BLaER1 treated with 17β-estradiol and CSF1 and Interleukin-3, amounts not matched to agents 10 nM and 100 nM (cell line): ENCODE measurements at regions not wholly inside any gene's neighbourhood (a gene's known extent, or its start where the extent isn't known, plus 50 kb on each side); places are given as distances from the start of the nearest gene placed in this dataset.

Experiments used
- H3K27ac ChIP-seq, 11 experiments: shearing (Covaris generic); formaldehyde crosslinking; 2 replicates each; pipeline ENCODE4 v1.8.1; 2022
- H3K27me3 ChIP-seq, 11 experiments: shearing (Covaris generic); formaldehyde crosslinking; 2 replicates each; pipeline ENCODE4 v1.8.1; 2022
- H3K36me3 ChIP-seq, 11 experiments: shearing (Covaris generic); formaldehyde crosslinking; 2 replicates each; pipeline ENCODE4 v1.8.1; 2022
- H3K4me1 ChIP-seq, 10 experiments: shearing (Covaris generic); formaldehyde crosslinking; 2 replicates each; pipeline ENCODE4 v1.8.1; 2022
- H3K4me2 ChIP-seq, 11 experiments: shearing (Covaris generic); formaldehyde crosslinking; 2 replicates each; pipeline ENCODE4 v1.8.1; 2022
- H3K4me3 ChIP-seq, 10 experiments: shearing (Covaris generic); formaldehyde crosslinking; 2 replicates each; pipeline ENCODE4 v1.8.1; 2022
- H3K9ac ChIP-seq, 11 experiments: shearing (Covaris generic); formaldehyde crosslinking; 2 replicates each; pipeline ENCODE4 v1.8.1; 2022
- H3K9me3 ChIP-seq, 11 experiments: shearing (Covaris generic); formaldehyde crosslinking; replicated peaks in 1 of 11; 2 replicates each; pipeline ENCODE4 v1.8.1; 2022
- H4K20me1 ChIP-seq, 11 experiments: shearing (Covaris generic); formaldehyde crosslinking; 2 replicates each; pipeline ENCODE4 v1.8.1; 2022
- Cebpa-rat ChIP-seq, 11 experiments: shearing (Covaris generic); IDR thresholded peaks; 2 replicates each; pipeline ENCODE4 v1.8.1; 2022

DNA sequence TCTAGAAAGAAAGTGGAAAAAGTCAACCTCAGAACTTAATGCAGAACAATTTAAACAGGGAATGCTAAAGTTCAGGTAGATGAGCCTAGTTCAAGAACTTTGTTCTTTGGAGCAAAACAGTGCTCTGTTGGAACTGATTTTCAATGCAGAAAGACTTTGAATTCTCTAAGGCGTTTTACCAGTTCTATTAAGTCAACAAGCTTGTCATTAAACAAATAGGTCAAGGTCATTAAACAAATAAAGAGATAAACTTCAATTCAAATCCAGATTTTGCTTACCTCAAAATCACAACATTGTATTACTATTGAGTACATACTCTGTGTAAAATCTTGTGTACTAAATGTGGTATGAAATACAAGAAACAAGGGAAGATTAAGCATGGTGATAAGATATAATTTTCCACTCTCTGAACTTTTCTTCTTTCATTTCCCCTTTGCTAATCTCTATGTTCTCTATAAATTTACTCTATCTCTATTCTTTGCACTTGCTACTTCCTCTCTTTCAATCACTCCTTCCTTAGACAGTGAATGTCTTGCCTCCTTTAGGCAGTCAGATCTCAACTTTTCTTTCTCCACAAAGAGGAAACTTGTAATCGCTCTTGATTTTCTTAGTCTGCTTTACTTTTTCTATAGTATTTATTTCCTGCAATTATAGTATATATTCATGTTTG lies 160.8 kb upstream of the KHDRBS2 start:
- Histone ChIP-seq H3K9ac (no peak overlapping the region), H3K4me2 (no peak overlapping the region), H3K9me3 (no peaks in the 10 kb centered on the region), H3K4me1 (peaks cover 0 to 6% (median 0%) of the 10 kb centered on the region in 10 experiments; a peak in 3 of 20 replicates), H3K4me3 (no peak overlapping the region), H3K36me3 (no peaks in the 10 kb centered on the region), H3K27me3 (no peaks in the 10 kb centered on the region), H3K27ac (no peak overlapping the region), H4K20me1 (no peaks in the 10 kb centered on the region)
- no peak for TF ChIP-seq Cebpa-rat (IDR thresholded peaks at IDR 0.05)

DNA sequence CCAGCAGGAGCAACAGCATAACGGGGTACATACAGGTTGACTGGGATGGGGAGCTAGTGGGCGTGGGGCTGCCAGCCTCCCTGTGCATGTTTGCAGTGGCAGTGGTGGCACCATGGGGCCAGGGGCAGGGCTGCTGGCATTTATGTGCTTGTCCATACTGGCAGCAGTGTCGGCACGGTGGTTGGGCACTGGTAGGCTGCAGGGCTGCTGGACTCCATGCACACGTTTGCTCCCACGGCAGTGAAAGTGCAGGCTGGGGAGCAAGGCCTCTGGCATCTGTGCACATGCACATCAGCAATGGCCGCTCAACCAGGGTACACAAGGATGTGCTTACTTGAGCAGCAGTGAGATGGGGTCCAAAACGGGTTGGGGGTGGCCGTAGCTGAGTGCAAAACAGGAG lies 159.5 kb upstream of the KHDRBS2 start:
- Histone ChIP-seq H3K27ac (no peak overlapping the region), H3K4me3 (no peak overlapping the region), H3K4me2 (no peak overlapping the region), H4K20me1 (no peaks in the 10 kb centered on the region), H3K36me3 (no peaks in the 10 kb centered on the region), H3K4me1 (peaks cover 0 to 6% (median 0%) of the 10 kb centered on the region in 10 experiments; a peak in 3 of 20 replicates), H3K27me3 (no peaks in the 10 kb centered on the region), H3K9ac (no peak overlapping the region), H3K9me3 (no peaks in the 10 kb centered on the region)
- TF ChIP-seq Cebpa-rat (IDR thresholded peaks at IDR 0.05) = no peak

DNA sequence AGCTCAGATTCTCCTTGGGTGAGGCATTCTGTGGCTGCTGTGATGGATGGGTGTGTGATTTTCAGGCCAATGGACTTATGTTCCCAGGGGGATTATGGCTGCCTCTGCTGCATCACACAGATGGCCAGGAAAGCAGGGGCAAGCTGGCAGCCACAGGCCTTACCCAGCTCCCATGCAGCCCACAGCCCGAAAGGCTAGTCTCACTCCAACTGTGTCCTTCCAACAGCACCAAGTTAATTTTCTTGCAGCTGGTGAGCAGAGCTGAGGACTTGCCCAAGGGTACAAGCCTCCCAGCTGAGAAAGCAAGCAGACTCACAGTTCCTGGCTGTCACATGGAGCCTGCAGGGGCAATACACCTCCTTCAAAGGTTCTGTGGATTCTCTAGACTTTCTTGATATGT lies 155.2 kb upstream of the KHDRBS2 start:
- Histone ChIP-seq H3K4me2 (no peak overlapping the region), H3K4me1 (no peaks in the 10 kb centered on the region)

DNA sequence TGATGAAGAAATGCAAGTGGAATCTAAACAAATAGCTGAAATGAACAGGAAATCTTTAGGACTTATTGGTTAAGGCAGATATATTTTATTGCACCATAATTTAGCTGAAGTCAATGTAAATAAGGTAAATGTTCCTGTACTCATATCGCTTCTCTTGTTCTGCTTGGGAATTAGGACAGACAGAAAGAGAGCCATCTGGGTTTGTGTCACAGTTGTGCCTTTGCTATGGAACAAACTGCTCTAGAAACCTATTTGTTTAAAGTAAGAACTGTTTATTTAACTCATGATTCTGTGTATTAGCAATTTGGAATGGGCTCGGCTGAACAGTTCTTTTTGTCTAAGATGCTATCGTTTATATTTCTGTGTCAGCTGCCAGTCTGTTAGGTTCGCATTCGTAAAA lies 143.8 kb upstream of the KHDRBS2 start:
- Histone ChIP-seq H3K27me3 (no peaks in the 10 kb centered on the region), H3K9me3 (no peaks in the 10 kb centered on the region), H3K4me2 (no peak overlapping the region), H3K27ac (no peak overlapping the region), H3K9ac (no peak overlapping the region), H4K20me1 (no peaks in the 10 kb centered on the region), H3K4me3 (no peak overlapping the region), H3K36me3 (no peaks in the 10 kb centered on the region), H3K4me1 (no peaks in the 10 kb centered on the region)
- TF ChIP-seq Cebpa-rat (IDR thresholded peaks at IDR 0.05) = no peak

More for the DNA sequence above, 155.2 kb upstream of the KHDRBS2 start:
- TF ChIP-seq Cebpa-rat (IDR thresholded peaks at IDR 0.05) = no peak
- Histone ChIP-seq H3K9me3 (peaks cover 13 to 32% (median 20%) of the 10 kb centered on the region in 11 experiments; a peak in 21 of 22 replicates), H3K36me3 (no peaks in the 10 kb centered on the region), H3K4me3 (no peak overlapping the region), H3K27ac (no peak overlapping the region), H4K20me1 (no peaks in the 10 kb centered on the region), H3K9ac (no peak overlapping the region), H3K27me3 (no peaks in the 10 kb centered on the region)

DNA sequence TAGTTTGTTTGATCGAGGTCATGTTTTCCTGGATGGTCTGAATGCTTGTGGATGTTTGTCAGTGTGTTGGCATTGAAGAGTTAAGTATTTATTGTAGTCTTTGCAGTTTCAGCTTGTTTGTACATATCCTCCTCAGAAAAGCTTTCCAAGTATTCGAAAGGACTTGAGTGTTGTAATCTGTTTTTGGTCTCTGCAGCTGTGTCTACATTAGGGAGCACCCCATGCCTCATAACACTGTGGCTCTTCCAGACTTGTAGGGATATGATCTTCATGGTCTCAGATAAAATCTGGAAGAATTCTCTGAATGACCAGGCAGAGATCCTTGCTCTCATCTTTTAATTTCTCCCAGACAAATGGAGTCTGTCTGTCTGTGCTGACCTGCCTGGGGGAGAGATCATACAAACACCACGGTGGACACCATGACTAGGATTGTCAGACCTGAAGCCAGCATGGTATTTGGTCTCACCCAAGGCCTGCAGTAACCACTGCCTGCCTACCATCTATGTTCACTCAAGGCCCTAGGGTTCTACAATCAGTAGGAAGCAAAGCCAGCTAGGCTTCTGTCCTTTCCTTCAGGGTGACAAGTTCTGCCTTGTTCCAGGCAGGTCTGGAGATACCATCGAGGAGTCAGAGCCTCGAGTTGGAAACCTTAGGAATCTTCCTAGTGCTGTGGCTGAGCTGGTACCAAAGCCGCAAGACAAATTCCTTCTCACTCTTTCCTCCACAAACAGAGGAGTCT lies 114.7 kb upstream of the KHDRBS2 start:
- Histone ChIP-seq H3K9me3 (no peaks in the 10 kb centered on the region), H3K36me3 (no peaks in the 10 kb centered on the region), H3K4me2 (no peak overlapping the region), H3K4me3 (no peak overlapping the region), H3K27ac (no peak overlapping the region), H3K9ac (no peak overlapping the region), H3K27me3 (no peaks in the 10 kb centered on the region), H4K20me1 (no peaks in the 10 kb centered on the region), H3K4me1 (no peaks in the 10 kb centered on the region)
- TF ChIP-seq Cebpa-rat (IDR thresholded peaks at IDR 0.05) = no peak

DNA sequence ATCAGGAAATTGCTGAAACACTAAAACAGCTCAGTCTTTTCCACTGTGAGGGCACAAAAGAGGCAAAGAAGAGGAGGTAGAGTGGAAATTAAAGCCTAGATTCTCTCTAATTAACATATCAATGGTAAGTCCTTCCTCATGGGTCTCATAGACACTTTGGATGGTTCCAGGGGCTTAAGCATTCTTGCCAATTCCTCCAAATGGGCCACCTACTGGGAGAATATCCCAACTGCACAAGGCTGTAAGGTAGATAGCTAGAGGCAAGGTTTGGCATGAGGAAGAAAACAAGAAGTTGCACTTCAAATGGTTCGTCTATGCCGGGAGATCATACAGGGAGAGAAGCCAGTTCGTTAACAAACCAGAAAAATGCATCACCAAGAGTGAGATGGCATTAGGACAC lies 107.6 kb upstream of the KHDRBS2 start:
- no peaks in the 10 kb centered on the region for H3K27me3 ChIP-seq
- H3K9me3 ChIP-seq = no peaks in the 10 kb centered on the region
- H3K36me3 ChIP-seq = no peaks in the 10 kb centered on the region
- H3K27ac ChIP-seq = no peak overlapping the region
- no peak overlapping the region for H3K4me3 ChIP-seq
- H3K4me1 ChIP-seq = peaks cover 0 to 9% (median 0%) of the 10 kb centered on the region in 10 experiments; a peak in 2 of 20 replicates
- no peak overlapping the region for H3K4me2 ChIP-seq
- no peak for TF ChIP-seq Cebpa-rat (IDR thresholded peaks at IDR 0.05)
- no peak overlapping the region for H3K9ac ChIP-seq
- H4K20me1 ChIP-seq = no peaks in the 10 kb centered on the region

DNA sequence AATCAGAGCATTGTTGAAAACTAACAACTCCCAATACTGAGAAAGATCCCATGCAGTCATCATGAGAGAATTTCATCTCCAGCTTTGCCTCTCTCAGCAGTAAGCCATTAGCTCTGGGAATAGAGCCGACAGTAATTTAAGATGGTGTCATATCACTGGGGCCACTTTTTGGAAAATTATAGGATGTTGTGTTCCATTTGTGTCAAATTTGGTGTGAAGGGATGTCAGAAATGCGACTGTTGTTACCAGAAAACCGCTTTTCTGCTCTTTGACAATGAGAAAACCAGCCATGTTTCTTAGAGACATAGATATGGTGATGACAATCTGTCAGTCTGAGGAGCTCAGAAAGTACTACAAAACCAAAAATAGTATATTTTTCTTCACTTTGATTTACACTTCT lies 106.3 kb upstream of the KHDRBS2 start:
- H3K27me3 ChIP-seq = no peaks in the 10 kb centered on the region
- no peak overlapping the region for H3K4me3 ChIP-seq
- TF ChIP-seq Cebpa-rat (IDR thresholded peaks at IDR 0.05) = no peak
- H3K4me1 ChIP-seq = peaks cover 0 to 9% (median 0%) of the 10 kb centered on the region in 10 experiments; a peak in 2 of 20 replicates
- H3K4me2 ChIP-seq = no peak overlapping the region
- H3K36me3 ChIP-seq = no peaks in the 10 kb centered on the region
- H3K9ac ChIP-seq = no peak overlapping the region
- H3K9me3 ChIP-seq = no peaks in the 10 kb centered on the region
- H3K27ac ChIP-seq = no peak overlapping the region
- H4K20me1 ChIP-seq = no peaks in the 10 kb centered on the region

DNA sequence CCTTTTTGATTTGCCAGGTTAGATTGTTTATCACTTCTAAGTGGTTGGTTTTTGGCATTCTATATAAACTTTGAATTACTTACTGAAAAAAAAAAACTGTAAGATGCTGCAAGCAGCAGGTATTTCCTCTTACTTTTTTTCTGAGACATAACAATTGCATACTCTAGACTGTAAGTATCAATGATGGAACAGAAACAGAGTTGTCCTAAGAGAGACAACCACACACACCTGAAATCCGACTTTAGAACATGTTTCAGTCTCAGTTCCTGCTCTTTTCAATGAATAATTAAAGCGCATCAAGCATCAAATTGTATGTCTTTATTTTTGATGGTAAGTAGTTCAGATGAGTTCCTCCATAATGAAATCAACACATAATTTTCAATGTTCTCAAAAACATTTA lies 105.3 kb upstream of the KHDRBS2 start:
- Histone ChIP-seq H3K27me3 (no peaks in the 10 kb centered on the region), H3K27ac (no peak overlapping the region), H3K4me1 (peaks cover 0 to 9% (median 0%) of the 10 kb centered on the region in 10 experiments; a peak in 2 of 20 replicates), H4K20me1 (no peaks in the 10 kb centered on the region), H3K4me3 (no peak overlapping the region), H3K9me3 (no peaks in the 10 kb centered on the region), H3K9ac (no peak overlapping the region), H3K4me2 (no peak overlapping the region), H3K36me3 (no peaks in the 10 kb centered on the region)
- TF ChIP-seq Cebpa-rat (IDR thresholded peaks at IDR 0.05) = no peak

DNA sequence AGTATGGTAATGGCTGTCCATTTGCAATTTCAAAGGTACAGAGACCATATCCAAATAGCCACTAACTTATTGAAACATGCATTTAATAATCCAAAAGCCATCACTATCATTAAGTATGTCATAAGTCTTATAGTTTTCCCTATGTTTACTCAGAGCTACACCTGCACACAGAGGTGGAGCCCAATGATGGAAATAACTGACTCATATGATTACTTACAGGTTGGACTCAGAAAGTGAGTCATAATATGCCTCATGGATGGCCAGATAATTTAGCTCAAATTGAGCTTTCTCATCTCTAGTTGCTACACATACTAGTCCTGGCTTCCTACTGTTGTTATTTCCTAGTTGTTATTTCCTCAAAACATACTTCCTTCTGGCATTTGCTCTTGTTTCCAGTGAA lies 104.4 kb upstream of the KHDRBS2 start:
- Histone ChIP-seq H3K4me1 (peaks cover 0 to 9% (median 0%) of the 10 kb centered on the region in 10 experiments; a peak in 2 of 20 replicates), H3K4me3 (no peak overlapping the region), H4K20me1 (no peaks in the 10 kb centered on the region), H3K27ac (no peak overlapping the region), H3K27me3 (no peaks in the 10 kb centered on the region), H3K4me2 (no peak overlapping the region), H3K36me3 (no peaks in the 10 kb centered on the region), H3K9ac (no peak overlapping the region), H3K9me3 (no peaks in the 10 kb centered on the region)
- no peak for TF ChIP-seq Cebpa-rat (IDR thresholded peaks at IDR 0.05)
